Keratinocyte (primary cell): ENCODE measurements at regions not wholly inside any gene's neighbourhood (a gene's known extent, or its start where the extent isn't known, plus 50 kb on each side); places are given as distances from the start of the nearest gene placed in this dataset.

Experiments used
- EZH2 ChIP-seq: IDR thresholded peaks from one replicate; pipeline ENCODE4 v1.6.1; 2012; ENCODE audit warnings: inconsistent platforms, mild to moderate bottlenecking, low read length, moderate library complexity
- TF ChIP-seq, protein P1 (sequence below), 3 experiments: IDR thresholded peaks in 1 of 3; conservative IDR thresholded peaks in 1 of 3; optimal IDR thresholded peaks in 1 of 3; 2 replicates in 2 of 3; 3 replicates in 1 of 3; pipeline versions ENCODE3 to v1.5.1; 2011; ENCODE audit warnings: low read length in 3 of 3, mild to moderate bottlenecking in 3 of 3, moderate library complexity in 2 of 3, control low read depth in 1 of 3, inconsistent platforms in 1 of 3; ENCODE audit not compliant: insufficient read depth in 2 of 3; ENCODE audit errors: extremely low read depth in 1 of 3

- TF ChIP-seq, protein P1, sequence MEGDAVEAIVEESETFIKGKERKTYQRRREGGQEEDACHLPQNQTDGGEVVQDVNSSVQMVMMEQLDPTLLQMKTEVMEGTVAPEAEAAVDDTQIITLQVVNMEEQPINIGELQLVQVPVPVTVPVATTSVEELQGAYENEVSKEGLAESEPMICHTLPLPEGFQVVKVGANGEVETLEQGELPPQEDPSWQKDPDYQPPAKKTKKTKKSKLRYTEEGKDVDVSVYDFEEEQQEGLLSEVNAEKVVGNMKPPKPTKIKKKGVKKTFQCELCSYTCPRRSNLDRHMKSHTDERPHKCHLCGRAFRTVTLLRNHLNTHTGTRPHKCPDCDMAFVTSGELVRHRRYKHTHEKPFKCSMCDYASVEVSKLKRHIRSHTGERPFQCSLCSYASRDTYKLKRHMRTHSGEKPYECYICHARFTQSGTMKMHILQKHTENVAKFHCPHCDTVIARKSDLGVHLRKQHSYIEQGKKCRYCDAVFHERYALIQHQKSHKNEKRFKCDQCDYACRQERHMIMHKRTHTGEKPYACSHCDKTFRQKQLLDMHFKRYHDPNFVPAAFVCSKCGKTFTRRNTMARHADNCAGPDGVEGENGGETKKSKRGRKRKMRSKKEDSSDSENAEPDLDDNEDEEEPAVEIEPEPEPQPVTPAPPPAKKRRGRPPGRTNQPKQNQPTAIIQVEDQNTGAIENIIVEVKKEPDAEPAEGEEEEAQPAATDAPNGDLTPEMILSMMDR (optimal IDR thresholded peaks at IDR 0.05 in 1 of 3, IDR thresholded peaks at IDR 0.05 in 1 of 3, conservative IDR thresholded peaks at IDR 0.05 in 1 of 3; ENCODE audit: extremely low read depth in 1 of 3, insufficient read depth in 2 of 3, low read length in 3 of 3): no peak
- no peak for TF ChIP-seq EZH2
These were observed 81.0 kb upstream of the ARMCX2 start for GRCh38 chrX:101740642-101741041.
